ENCODE measurements at regions not wholly inside any gene's neighbourhood (a gene's known extent, or its start where the extent isn't known, plus 50 kb on each side); places are given as distances from the start of the nearest gene placed in this dataset.

- TF ChIP-seq CTCF (IDR thresholded peaks at IDR 0.05) (no peak), POLR2A (IDR thresholded peaks at IDR 0.05) (no peak)
Observed at GRCh38 chr1:60620087-60620486, 462.3 kb upstream of the NFIA start.

Measured in lower leg skin (tissue), 3 donors.